ENCODE measurements at regions not wholly inside any gene's neighbourhood (a gene's known extent, or its start where the extent isn't known, plus 50 kb on each side); places are given as distances from the start of the nearest gene placed in this dataset.

GRCh38 chr12:115417610-115418009 lies 733.6 kb upstream of the TBX3 start:
- ATAC-seq = no peak
- TF ChIP-seq SNAI2 (CRISPR knock-in tag; IDR thresholded peaks at IDR 0.05) = no peak
- no peak for TF ChIP-seq POU6F1 (CRISPR knock-in tag; IDR thresholded peaks at IDR 0.05; ENCODE audit: borderline replicate concordance, low read depth)
- no peak for TF ChIP-seq ZNF8 (CRISPR knock-in tag; IDR thresholded peaks at IDR 0.05)
- TF ChIP-seq GLIS3 (CRISPR knock-in tag; IDR thresholded peaks at IDR 0.05) = no peak
- TF ChIP-seq ZNF70 (CRISPR knock-in tag; IDR thresholded peaks at IDR 0.05) = no peak
- no peak for TF ChIP-seq CSRNP3 (CRISPR knock-in tag; IDR thresholded peaks at IDR 0.05)
- no peak for TF ChIP-seq PPARA (CRISPR knock-in tag; IDR thresholded peaks at IDR 0.05; ENCODE audit: borderline replicate concordance)
- no peak for TF ChIP-seq ZC3H10 (CRISPR knock-in tag; IDR thresholded peaks at IDR 0.05)
- TF ChIP-seq ESRRG (CRISPR knock-in tag; IDR thresholded peaks at IDR 0.05) = no peak

GRCh38 chr12:115416869-115417268 lies 732.9 kb upstream of the TBX3 start:
- ATAC-seq = no peak
- TF ChIP-seq ZFP3 (CRISPR knock-in tag; IDR thresholded peaks at IDR 0.05) (no peak), ESRRG (CRISPR knock-in tag; IDR thresholded peaks at IDR 0.05) (no peak), ZC3H10 (CRISPR knock-in tag; IDR thresholded peaks at IDR 0.05) (no peak), CSRNP3 (CRISPR knock-in tag; IDR thresholded peaks at IDR 0.05) (no peak), RARB (CRISPR knock-in tag; IDR thresholded peaks at IDR 0.05) (no peak)

GRCh38 chr12:115413626-115414025 lies 729.7 kb upstream of the TBX3 start:
- ATAC-seq = no peak
- no peak for TF ChIP-seq CREB5 (CRISPR knock-in tag; IDR thresholded peaks at IDR 0.05; ENCODE audit: low read depth)
- no peak for TF ChIP-seq ZC3H10 (CRISPR knock-in tag; IDR thresholded peaks at IDR 0.05)
- TF ChIP-seq RARB (CRISPR knock-in tag; IDR thresholded peaks at IDR 0.05) = no peak
- TF ChIP-seq ZFP3 (CRISPR knock-in tag; IDR thresholded peaks at IDR 0.05) = no peak
- TF ChIP-seq PPARA (CRISPR knock-in tag; IDR thresholded peaks at IDR 0.05; ENCODE audit: borderline replicate concordance) = no peak
- no peak for TF ChIP-seq TCF4 (CRISPR knock-in tag; IDR thresholded peaks at IDR 0.05; ENCODE audit: borderline replicate concordance)
- TF ChIP-seq TSHZ2 (CRISPR knock-in tag; IDR thresholded peaks at IDR 0.05) = no peak
- TF ChIP-seq ZNF565 (CRISPR knock-in tag; conservative IDR thresholded peaks at IDR 0.05; ENCODE audit: low read depth) = no peak
- TF ChIP-seq GLIS3 (CRISPR knock-in tag; IDR thresholded peaks at IDR 0.05) = no peak
- no peak for TF ChIP-seq BACH2 (CRISPR knock-in tag; IDR thresholded peaks at IDR 0.05; ENCODE audit: borderline replicate concordance)
- no peak for TF ChIP-seq ARNTL (CRISPR knock-in tag; IDR thresholded peaks at IDR 0.05; ENCODE audit: borderline replicate concordance, low read depth)
- no peak for TF ChIP-seq SNAI2 (CRISPR knock-in tag; IDR thresholded peaks at IDR 0.05)
- no peak for TF ChIP-seq CSDC2 (CRISPR knock-in tag; IDR thresholded peaks at IDR 0.05)
- TF ChIP-seq TOX (CRISPR knock-in tag; IDR thresholded peaks at IDR 0.05; ENCODE audit: borderline replicate concordance) = no peak
- no peak for TF ChIP-seq CSRNP3 (CRISPR knock-in tag; IDR thresholded peaks at IDR 0.05)
- no peak for TF ChIP-seq ESRRG (CRISPR knock-in tag; IDR thresholded peaks at IDR 0.05)
- no peak for TF ChIP-seq OSR1 (CRISPR knock-in tag; IDR thresholded peaks at IDR 0.05)
- no peak for TF ChIP-seq POU6F1 (CRISPR knock-in tag; IDR thresholded peaks at IDR 0.05; ENCODE audit: borderline replicate concordance, low read depth)
- TF ChIP-seq ZFP30 (CRISPR knock-in tag; IDR thresholded peaks at IDR 0.05) = no peak
